NOMO-1 (cell line): ENCODE measurements at regions not wholly inside any gene's neighbourhood (a gene's known extent, or its start where the extent isn't known, plus 50 kb on each side); places are given as distances from the start of the nearest gene placed in this dataset.
"Not testable (repeated sequence)": the region's sequence is repeated elsewhere in the genome, so short reads cannot be mapped to it uniquely, and the experiment has no call there.

ENCODE experiments used
- DNase-seq, 2 experiments: peaks; one replicate each; lab custom pipeline; 2025; ENCODE audit not compliant: unreplicated experiment in 2 of 2; lab: John Stamatoyannopoulos, UW

DNA sequence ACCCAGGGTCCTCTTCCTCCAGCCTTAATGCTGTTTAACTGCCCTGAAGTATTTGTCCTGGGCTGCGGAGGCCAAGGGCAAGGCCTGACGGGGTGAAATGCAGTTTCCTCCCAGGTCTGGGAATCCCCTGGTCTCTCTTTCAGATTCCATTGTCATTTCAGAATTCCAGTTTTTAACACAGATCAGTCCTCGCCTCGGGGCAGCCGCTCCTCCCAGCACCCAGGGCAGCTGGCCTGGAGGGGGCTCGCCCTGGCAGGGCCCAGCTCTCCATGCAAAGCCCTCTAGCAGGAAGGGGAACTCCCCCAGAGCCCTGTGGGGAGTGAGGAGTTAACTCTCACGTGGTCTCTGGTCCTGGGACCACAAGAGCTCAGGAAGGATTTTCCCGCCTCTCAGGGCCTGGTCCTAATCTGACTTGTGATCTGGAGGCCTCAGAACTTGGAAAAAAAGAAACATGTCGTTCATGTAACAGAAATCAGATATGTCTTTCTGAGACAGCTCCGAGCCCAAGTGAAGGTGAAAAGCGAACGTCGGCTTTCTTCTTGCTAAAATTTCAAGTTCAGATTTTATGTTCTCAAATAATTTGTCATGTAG lies 265.6 kb upstream of the SFSWAP start:
- DNase-seq = no peak

DNA sequence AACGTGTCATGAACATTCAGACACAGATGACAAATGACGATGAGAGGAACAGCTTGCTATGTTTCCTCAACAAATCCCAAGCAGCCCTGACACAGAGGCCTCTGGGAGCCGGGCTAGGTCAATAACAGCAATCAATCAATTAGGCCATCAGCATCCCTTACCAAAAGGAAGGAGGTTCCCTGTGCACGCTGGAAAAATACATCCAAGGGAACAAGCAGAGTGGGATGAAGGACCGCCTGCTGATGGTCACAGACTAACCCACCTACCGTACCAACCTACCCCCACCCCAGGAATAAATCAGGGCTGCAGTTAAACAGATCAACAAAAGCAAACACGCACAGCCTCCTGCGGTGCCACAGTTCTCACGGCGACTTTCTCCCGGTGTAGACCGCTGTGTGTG lies 265.1 kb upstream of the SFSWAP start:
- DNase-seq = no peak

- DNase-seq = not testable (repeated sequence)
Observed at GRCh38 chr12:131447636-131448035, 263.3 kb upstream of the SFSWAP start.

DNA sequence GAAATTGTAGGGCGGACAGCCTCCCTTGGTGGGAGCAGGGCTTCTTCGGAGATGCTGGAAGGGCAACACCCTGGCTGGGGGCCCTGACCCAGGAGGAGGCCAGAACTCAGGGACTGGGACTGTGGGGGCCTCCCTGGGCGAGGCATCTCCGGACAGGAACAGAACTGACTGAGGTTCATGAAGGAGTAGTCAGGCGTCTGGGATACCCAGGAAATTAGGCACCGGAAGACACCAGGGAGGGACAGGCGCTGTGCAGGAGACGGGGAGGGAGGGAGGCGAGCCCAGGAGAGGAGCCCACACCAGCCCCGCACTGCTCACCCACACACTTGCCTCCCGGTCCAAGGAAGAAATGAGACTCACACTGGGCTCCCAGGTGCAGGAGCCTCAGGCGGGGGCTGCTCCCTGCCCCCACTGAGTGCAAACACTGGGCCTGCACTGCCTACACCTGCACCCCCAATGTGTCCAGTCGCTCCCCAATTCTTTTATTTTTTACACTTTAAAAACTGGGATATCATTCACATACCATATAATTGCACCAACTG lies 262.6 kb upstream of the SFSWAP start:
- no peak for DNase-seq

DNA sequence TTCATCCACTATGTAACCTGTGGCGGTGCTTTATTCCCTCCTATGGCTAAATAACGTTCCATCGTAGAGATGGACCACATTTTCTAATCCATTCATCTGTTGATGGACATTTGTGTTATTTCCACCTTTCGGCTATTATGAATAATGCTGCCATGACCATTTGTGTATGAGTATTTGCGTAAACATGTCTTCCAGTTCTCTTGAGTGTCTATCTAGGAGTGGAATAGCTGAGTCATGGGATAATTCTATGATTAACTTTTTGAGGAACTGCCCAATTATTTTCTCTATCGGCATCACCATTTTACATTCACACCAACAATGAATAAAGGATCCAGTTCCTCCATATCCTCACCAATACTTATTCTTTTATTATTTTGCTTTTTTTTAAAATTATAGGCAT lies 261.9 kb upstream of the SFSWAP start:
- no peak for DNase-seq

- DNase-seq = peak in 1 of 2 experiments; percentile 36
Observed at GRCh38 chr12:131452444-131452860, 258.4 kb upstream of the SFSWAP start.

DNA sequence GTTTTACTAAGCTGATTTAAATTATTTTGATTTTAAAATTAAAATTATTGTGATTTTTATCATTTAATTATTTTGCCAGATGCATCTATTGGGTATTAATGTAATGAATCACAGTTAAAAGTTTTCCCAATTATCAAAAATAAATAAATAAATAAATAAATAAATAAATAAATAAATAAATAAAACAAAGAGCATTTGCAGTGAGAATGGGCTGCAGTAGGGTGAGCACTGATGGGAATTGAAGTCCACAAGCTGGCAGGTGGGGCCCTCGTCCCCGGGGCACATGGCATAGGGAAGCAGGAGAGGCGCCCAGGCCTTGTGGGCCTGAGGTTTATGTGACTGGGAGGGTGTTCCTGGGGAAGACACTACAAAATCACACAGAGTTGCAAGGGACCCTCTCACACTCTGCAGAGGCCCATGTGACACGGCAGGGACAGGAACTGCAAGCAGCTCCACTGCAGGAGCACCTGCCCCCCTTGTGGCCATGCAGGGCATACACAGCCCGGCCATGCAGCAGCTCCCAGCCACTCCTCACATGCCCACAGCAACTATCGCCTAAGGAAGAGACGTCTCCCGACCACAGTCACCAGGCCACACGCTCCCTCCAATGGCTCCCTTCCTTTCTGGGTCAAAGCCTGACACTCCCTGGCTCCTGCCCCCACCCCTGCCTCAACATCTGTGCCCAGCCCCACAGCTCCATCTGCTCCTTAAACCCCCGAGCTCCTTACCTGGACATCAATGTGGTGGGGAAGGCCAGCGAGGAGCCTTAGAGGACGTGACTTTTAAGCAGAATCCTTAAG lies 256.3 kb upstream of the SFSWAP start:
- peak; percentile 36 to 50 for DNase-seq

DNA sequence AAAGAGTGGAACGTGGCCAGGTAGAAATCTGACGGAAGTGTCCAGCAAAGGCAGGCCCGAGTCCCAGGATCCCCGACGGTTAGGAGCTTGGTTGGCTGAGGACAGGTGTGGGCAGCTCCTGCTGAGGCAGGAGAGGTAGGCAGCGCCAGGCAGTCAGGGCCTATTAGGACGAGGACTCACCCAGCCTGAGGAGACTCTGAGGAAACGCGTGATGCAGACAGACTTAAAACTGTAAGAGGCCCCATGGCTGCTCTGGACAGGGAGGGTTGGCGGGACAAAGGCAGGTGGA lies 255.7 kb upstream of the SFSWAP start:
- DNase-seq = no peak

GRCh38 chr12:131455581-131456110 lies 255.2 kb upstream of the SFSWAP start:
- DNase-seq = no peak

GRCh38 chr12:131456301-131457027 lies 254.4 kb upstream of the SFSWAP start:
- no peak for DNase-seq

GRCh38 chr12:131457028-131457310 lies 253.9 kb upstream of the SFSWAP start:
- DNase-seq = no peak

- DNase-seq = no peak
Observed at GRCh38 chr12:131457331-131458047, 253.4 kb upstream of the SFSWAP start.

GRCh38 chr12:131458048-131458374 lies 252.9 kb upstream of the SFSWAP start:
- DNase-seq = no peak

- no peak for DNase-seq
Observed at GRCh38 chr12:131458931-131459772, 251.7 kb upstream of the SFSWAP start.

- DNase-seq = no peak
Observed at GRCh38 chr12:131459773-131460365, 251.0 kb upstream of the SFSWAP start.

GRCh38 chr12:131460520-131460919 lies 250.4 kb upstream of the SFSWAP start:
- DNase-seq = no peak

DNA sequence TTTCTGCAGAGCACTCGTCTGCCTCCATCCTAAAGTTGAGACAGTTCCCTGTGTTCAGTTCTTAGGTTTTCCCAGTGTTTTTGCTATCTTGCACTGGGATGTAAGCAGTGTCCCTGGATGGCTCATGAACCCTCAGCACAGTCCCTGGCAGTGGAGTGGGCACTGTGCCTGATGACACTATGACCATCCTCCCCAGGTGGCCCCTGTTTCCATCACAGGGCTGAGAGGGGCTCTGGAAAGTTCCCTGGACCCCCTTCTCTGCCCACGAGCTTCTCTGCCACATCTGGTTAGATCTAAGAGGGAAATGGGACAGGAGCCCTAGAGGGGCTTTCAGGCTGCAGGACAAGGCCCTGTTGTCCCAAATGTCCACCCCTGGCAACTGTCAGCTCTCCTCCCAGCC lies 249.8 kb upstream of the SFSWAP start:
- no peak for DNase-seq

- DNase-seq = no peak
Observed at GRCh38 chr12:131463174-131463573, 247.7 kb upstream of the SFSWAP start.

DNA sequence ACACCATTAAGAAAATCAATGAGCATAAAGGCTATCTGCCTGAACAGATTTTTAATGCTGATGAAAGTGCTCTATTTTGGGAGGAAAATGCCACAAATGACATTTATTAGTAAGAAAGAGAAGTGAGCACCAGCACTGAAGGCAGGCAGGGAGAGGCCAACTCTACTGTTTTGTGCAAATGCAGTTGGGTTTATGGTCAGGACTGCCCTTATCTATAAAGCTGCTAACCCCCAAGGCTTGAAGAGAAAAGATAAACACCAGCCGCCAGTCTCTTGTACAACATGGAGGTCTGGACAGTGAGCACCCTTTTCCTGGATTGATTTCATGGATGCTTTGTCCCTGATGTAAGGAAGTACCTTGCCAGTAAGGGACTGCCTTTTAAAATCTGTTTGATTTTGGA lies 246.8 kb upstream of the SFSWAP start:
- no peak for DNase-seq

GRCh38 chr12:131466306-131466705 lies 244.6 kb upstream of the SFSWAP start:
- DNase-seq = no peak
